Neutrophil (primary cell): ENCODE measurements at regions not wholly inside any gene's neighbourhood (a gene's known extent, or its start where the extent isn't known, plus 50 kb on each side); places are given as distances from the start of the nearest gene placed in this dataset.

Source experiments
- H3K27ac ChIP-seq: fragments of 200-600 bp; sonication (generic); 2 replicates; pipeline ENCODE4 v1.5.1; 2016; ENCODE audit warnings: mild to moderate bottlenecking, moderate library complexity
- H3K27me3 ChIP-seq: fragments of 200-600 bp; sonication (generic); 2 replicates; pipeline ENCODE4 v1.6.0; 2016; ENCODE audit warnings: mild to moderate bottlenecking
- H3K36me3 ChIP-seq: fragments of 200-600 bp; sonication (generic); 2 replicates; pipeline ENCODE4 v1.5.1; 2017
- H3K4me1 ChIP-seq, 2 experiments: fragments of 200-600 bp in 1 of 2; sonication (generic) in 1 of 2; 1 replicate in 1 of 2; 2 replicates in 1 of 2; pipeline versions ENCODE4 v1.5.1 to v1.6.1; 2013 to 2016; ENCODE audit warnings: low read depth in 1 of 2, low read length in 1 of 2, mild to moderate bottlenecking in 1 of 2, moderate library complexity in 1 of 2; ENCODE audit not compliant: control insufficient read depth in 1 of 2, insufficient read depth in 1 of 2
- H3K4me3 ChIP-seq, 2 experiments: fragments of 200-600 bp in 1 of 2; sonication (generic) in 1 of 2; 1 replicate in 1 of 2; 2 replicates in 1 of 2; pipeline ENCODE4 v1.5.1; 2013 to 2016; ENCODE audit warnings: low read depth in 1 of 2, low read length in 1 of 2, mild to moderate bottlenecking in 1 of 2, moderate library complexity in 1 of 2
- H3K9me3 ChIP-seq: fragments of 200-600 bp; sonication (generic); 2 replicates; pipeline ENCODE4 v1.5.1; 2016
- TF ChIP-seq, protein P1 (sequence below): fragments of 200-600 bp; sonication (generic); IDR thresholded peaks from 2 replicates; pipeline ENCODE4 v1.5.1; 2016; ENCODE audit warnings: antibody characterized with exemption

DNA sequence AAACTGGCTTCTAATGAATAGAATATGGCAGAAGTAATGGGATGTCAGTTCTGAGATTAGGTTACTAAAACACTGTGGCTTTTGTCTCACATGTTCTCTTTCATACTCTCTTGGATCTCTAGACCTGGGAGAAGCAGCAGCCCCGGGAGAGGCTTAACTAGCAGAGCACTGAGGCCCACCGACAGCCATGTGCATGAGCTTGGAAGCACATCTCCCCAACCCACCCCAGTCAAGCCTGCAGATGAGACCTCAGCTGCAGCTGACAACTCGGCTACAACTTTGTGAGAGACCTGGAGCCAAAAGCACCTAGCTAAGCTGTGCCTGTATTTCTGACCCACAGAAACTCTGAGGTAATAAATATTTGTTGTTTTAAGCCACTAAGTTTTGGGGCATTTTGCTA lies 100.8 kb downstream of the TRIM29 start:
- H3K4me1 ChIP-seq, result no peaks in the 10 kb centered on the region
- no peaks in the 10 kb centered on the region for H3K36me3 ChIP-seq
- no peak overlapping the region for H3K4me3 ChIP-seq
- H3K27me3 ChIP-seq, result no peaks in the 10 kb centered on the region
- H3K9me3 ChIP-seq, result no peaks in the 10 kb centered on the region
- TF ChIP-seq, protein P1, sequence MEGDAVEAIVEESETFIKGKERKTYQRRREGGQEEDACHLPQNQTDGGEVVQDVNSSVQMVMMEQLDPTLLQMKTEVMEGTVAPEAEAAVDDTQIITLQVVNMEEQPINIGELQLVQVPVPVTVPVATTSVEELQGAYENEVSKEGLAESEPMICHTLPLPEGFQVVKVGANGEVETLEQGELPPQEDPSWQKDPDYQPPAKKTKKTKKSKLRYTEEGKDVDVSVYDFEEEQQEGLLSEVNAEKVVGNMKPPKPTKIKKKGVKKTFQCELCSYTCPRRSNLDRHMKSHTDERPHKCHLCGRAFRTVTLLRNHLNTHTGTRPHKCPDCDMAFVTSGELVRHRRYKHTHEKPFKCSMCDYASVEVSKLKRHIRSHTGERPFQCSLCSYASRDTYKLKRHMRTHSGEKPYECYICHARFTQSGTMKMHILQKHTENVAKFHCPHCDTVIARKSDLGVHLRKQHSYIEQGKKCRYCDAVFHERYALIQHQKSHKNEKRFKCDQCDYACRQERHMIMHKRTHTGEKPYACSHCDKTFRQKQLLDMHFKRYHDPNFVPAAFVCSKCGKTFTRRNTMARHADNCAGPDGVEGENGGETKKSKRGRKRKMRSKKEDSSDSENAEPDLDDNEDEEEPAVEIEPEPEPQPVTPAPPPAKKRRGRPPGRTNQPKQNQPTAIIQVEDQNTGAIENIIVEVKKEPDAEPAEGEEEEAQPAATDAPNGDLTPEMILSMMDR, result no peak
- no peak overlapping the region for H3K27ac ChIP-seq

DNA sequence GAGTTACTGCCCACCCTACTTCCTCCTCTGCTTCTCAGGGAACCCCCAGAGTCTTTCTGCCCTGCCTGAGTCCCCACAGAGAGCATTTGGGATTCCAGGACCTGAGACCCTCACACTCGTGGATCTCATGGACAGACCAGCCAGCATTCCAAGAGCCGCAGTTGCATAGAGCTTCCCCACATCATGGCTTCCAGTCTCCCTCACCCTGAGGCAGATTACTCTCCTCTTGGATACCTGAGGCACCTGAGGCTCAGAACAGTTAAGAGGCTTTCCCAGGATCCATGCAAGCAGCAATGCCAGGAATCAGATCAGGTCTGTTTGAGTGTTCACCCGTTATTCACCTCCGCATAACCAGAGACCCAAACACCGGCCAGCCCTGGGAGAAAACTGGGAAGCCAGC lies 102.2 kb downstream of the TRIM29 start:
- H3K4me1 ChIP-seq, result no peaks in the 10 kb centered on the region
- H3K4me3 ChIP-seq, result no peak overlapping the region
- no peak overlapping the region for H3K27ac ChIP-seq
- TF ChIP-seq, protein P1, result no peak
- no peaks in the 10 kb centered on the region for H3K27me3 ChIP-seq
- H3K9me3 ChIP-seq, result no peaks in the 10 kb centered on the region
- no peaks in the 10 kb centered on the region for H3K36me3 ChIP-seq

DNA sequence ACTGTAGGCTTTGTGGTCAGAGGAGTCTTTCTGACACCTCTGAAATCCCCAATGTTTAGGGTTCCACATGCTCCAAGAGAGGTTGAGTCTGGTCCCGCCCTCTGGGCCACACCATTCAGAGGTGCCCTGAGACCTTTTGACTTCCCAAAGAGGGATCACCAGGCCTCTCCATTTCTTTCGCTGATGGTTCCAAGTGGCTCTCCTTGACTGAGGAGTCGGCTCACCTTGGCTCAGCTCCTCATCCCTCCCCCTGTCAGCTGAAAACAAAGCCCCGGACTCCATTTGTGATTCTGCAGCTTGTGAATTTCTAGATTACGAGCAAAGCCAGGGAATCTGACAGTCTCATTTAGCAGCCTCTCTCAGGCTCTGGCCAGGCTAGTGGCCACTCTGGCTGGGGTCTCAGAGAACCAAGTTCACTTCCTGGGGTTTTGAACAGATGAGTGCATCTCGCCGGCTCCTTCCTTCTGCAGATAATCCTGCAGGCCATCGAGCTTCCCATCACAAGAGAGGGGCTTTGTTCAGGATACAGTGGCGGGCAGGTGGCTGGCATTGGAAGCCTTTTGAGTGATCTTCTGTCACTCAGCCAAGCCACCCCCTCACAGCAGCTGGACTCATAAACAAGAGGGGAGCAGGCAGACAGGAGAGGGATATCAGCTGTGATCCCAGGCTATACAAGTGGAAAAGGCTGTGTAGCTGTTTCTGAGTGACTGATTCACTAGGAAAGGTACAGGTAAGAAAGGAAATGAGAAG lies 102.9 kb downstream of the TRIM29 start:
- H3K27ac ChIP-seq, result no peak overlapping the region
- no peak overlapping the region for H3K4me3 ChIP-seq
- TF ChIP-seq, protein P1, result no peak
- H3K36me3 ChIP-seq, result no peaks in the 10 kb centered on the region
- H3K4me1 ChIP-seq, result no peaks in the 10 kb centered on the region
- H3K27me3 ChIP-seq, result no peaks in the 10 kb centered on the region
- no peaks in the 10 kb centered on the region for H3K9me3 ChIP-seq

DNA sequence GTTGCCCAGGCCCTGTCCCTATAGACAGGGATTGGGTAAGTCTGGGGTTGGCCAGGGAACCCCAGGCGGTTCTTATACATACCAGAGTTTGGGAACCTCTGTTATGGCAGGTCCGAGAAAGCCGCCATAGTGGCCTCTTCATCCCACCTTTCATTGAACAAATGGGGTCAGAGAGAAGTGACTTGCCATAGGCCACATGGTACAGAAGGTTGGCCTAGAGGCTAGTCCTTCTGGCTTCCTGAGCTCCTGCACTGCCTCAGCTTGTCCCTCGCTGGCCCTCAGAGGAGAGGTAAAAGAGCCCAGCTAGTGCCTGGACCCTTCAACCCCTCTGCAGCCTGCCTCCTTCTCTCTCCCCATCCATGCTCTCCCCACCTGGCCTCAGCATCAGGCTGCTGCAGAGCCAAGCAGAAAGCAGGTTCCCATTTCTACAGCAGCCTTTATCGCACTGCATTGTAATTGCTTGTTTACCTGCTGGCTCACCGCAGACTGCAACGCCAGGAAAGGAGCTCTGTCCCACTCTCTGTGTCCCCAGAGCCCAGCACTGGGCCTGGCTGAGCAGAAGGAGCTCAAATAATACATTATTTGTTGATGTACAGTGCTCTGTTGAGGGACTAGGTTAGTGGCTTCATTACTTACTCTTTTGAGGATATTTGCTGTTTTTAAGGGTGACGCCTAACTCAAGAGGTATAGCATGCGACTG lies 103.6 kb downstream of the TRIM29 start:
- no peaks in the 10 kb centered on the region for H3K27me3 ChIP-seq
- no peaks in the 10 kb centered on the region for H3K9me3 ChIP-seq
- TF ChIP-seq, protein P1, result no peak

DNA sequence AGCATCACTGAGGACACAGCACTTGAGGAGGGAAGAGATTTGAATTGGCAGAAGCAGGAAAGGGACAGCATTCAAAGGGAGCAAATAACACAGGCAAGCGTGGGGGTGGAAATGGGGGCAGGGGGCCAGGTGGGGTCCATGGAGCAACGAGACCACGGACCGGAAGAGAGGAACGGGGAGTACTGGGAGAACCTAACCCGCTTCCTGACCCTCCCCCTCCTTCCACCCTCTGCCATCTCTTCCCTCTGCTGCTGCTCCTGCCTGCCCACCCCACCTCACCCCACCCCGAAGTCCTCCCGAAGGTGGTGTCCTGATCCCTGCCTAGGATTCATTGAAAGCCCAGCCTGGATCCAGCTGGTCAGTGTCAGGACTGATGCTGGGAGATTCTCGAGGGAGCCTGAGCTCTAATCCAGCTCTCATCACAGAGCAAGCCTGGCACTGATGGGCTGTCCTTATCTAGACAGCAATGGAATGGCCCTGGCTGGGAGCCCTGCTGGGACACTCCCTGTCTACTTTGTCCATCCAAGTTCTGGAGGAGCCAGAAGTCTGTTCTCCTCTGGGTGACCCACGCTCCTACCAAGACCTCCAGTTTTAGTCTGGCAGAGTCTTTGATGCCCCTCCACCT lies 105.0 kb downstream of the TRIM29 start:
- Histone ChIP-seq H3K27me3 (no peaks in the 10 kb centered on the region), H3K4me1 (no peaks in the 10 kb centered on the region), H3K9me3 (no peaks in the 10 kb centered on the region), H3K36me3 (no peaks in the 10 kb centered on the region), H3K4me3 (no peak overlapping the region), H3K27ac (no peak overlapping the region)
- TF ChIP-seq, protein P1, result no peak

More for the DNA sequence above, 103.6 kb downstream of the TRIM29 start:
- no peaks in the 10 kb centered on the region for H3K36me3 ChIP-seq
- H3K4me1 ChIP-seq, result no peaks in the 10 kb centered on the region
- H3K4me3 ChIP-seq, result no peak overlapping the region
- H3K27ac ChIP-seq, result no peak overlapping the region
